Spinal cord (tissue), 9 donors: ENCODE measurements at regions not wholly inside any gene's neighbourhood (a gene's known extent, or its start where the extent isn't known, plus 50 kb on each side); places are given as distances from the start of the nearest gene placed in this dataset.
A peak's percentile ranks its signal among the peaks of the same experiment; 100 is the strongest.

Experiments
- DNase-seq, 6 donors: peaks; one replicate each; pipeline versions ENCODE4 v3.0.0 to v3.0.0-alpha.2; 2013 to 2015; ENCODE audit warnings: low spot score in 6 of 6, low read depth in 4 of 6
- H3K27ac ChIP-seq: one replicate; pipeline ENCODE4 v1.5.1; 2013; ENCODE audit warnings: low read depth, low read length, control low read depth
- H3K27me3 ChIP-seq: one replicate; pipeline ENCODE4 v1.6.1; 2013; ENCODE audit warnings: low read length; ENCODE audit not compliant: control insufficient read depth, insufficient read depth
- H3K36me3 ChIP-seq: one replicate; pipeline ENCODE4 v1.6.1; 2013; ENCODE audit warnings: low read length; ENCODE audit not compliant: control insufficient read depth, insufficient read depth
- H3K4me1 ChIP-seq: one replicate; pipeline ENCODE4 v1.6.1; 2013; ENCODE audit warnings: low read length; ENCODE audit not compliant: control insufficient read depth, insufficient read depth
- H3K4me3 ChIP-seq: one replicate; pipeline ENCODE4 v1.5.1; 2013; ENCODE audit warnings: low read depth, low read length, control low read depth
- H3K9me3 ChIP-seq: one replicate; pipeline ENCODE4 v1.6.1; 2013; ENCODE audit warnings: low read length; ENCODE audit not compliant: control insufficient read depth, insufficient read depth
- WGBS: methylation state at CpG from one replicate; pipeline ENCODE4 v1.1.5; 2013; ENCODE audit warnings: missing lambda C conversion rate; ENCODE audit not compliant: insufficient coverage; 5-methylcytosine and 5-hydroxymethylcytosine counted together
- donor health status: healthy.

DNA sequence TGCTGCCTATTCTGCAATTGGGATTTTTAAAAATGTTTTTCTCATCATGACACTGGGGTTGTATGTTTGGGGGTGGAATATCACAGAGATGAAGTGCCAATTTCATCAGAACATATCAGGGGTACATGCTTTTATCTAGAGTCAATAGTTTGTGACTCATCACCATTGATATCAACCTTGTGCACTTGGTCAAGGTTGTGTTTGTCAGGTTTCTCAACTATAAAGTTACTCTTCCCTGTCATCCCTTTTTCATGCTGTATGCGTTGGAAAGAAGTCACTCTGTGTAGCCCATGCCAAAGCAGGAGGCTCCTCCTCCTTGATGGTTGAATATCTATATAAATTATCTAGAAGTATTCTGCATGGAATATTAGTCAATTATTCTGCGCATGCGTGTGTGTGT lies 145.4 kb upstream of the TSHZ2 start:
- Histone ChIP-seq H3K36me3 (no peaks in the 10 kb centered on the region), H3K4me1 (no peaks in the 10 kb centered on the region), H3K27me3 (no peaks in the 10 kb centered on the region), H3K9me3 (peaks cover 3% of the 10 kb centered on the region), H3K4me3 (no peak overlapping the region), H3K27ac (no peak overlapping the region)
- WGBS, result no CpG with 5 or more reads among the region's 3 CpGs
- DNase-seq, result no peak

DNA sequence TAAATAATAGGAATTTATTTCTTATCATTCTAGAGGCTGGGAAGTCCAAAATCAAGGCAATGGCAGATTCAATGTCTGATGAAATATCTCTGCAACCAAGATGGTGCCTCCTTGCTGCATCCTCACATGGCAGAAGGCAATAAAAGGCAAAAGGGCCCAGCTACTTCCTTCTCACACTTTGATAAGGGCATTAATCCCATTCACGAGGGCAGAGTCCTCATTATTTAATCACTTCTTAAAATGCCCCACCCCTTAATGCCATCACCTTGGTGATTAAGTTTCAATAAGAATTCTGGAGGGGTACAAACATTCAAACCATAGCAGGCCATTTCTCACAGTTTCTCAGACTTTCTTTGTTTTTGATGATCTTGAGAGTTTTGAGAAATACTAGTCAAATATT lies 145.8 kb upstream of the TSHZ2 start:
- no CpG with 5 or more reads among the region's 1 CpG for WGBS
- Histone ChIP-seq H3K27ac (no peak overlapping the region), H3K27me3 (no peaks in the 10 kb centered on the region), H3K4me3 (no peak overlapping the region), H3K36me3 (no peaks in the 10 kb centered on the region), H3K9me3 (peaks cover 3% of the 10 kb centered on the region), H3K4me1 (no peaks in the 10 kb centered on the region)
- DNase-seq, result no peak

DNA sequence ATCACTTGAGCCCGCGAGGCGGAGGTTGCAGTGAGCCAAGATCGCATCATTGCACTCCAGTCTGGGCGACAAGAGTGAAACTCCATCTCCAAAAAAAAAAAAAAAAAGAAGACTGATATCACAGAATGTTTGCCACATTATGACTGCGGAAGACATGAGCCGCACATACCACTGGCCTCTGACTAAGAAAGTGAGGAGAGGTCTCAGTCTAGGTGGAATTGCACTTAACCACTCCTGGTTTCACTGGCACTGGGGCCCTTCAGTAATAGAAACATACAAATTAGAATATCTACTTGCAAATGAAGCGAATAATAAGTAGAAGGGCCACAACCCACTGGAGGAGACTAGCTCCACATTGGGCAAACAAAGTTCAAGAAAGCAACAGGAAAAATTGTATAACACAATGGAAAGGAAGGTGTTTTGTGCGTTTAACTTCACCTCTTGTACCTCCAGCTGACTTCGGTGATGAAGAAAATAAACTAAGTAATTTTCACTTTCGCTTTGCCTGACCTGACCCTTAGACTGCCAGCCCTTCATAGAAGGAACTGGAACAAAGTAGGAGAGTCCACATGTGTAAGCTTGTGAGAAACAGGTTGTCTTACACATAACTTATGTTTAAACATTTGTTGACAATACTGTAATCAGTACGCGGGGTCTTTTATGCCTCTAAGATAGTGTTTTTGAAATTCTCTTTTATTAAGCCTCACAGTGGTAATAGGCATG lies 147.5 kb upstream of the TSHZ2 start:
- 100% methylated on average over 5 of the region's 13 CpGs for WGBS
- DNase-seq, result no peak
- H3K36me3 ChIP-seq, result no peaks in the 10 kb centered on the region
- no peak overlapping the region for H3K4me3 ChIP-seq
- H3K27ac ChIP-seq, result no peak overlapping the region
- H3K4me1 ChIP-seq, result no peaks in the 10 kb centered on the region
- H3K9me3 ChIP-seq, result peaks cover 2% of the 10 kb centered on the region
- no peaks in the 10 kb centered on the region for H3K27me3 ChIP-seq

DNA sequence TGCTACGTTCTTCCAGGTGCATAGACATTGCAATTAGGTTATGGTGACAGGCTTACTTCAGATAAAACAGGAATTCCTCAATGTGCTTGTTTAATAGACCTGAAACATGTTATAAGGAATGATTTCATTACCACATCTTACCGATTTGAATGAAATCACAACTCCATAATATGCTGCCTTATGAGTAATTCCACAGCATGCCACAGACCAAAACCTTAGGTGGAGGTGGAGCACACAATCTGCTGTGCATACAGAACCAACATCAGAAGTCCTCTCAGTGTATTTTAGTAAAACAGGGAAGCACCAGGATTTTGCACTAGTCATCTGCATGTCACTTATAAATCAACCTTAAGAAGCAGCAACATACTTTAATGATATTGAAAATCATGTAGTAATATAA lies 148.9 kb upstream of the TSHZ2 start:
- no peaks in the 10 kb centered on the region for H3K9me3 ChIP-seq
- 100% methylated on average over 1 of the region's 2 CpGs for WGBS
- no peak overlapping the region for H3K4me3 ChIP-seq
- peak in 1 of 6 donors; percentile 19 for DNase-seq
- H3K4me1 ChIP-seq, result no peaks in the 10 kb centered on the region
- H3K36me3 ChIP-seq, result no peaks in the 10 kb centered on the region
- no peak overlapping the region for H3K27ac ChIP-seq
- no peaks in the 10 kb centered on the region for H3K27me3 ChIP-seq

DNA sequence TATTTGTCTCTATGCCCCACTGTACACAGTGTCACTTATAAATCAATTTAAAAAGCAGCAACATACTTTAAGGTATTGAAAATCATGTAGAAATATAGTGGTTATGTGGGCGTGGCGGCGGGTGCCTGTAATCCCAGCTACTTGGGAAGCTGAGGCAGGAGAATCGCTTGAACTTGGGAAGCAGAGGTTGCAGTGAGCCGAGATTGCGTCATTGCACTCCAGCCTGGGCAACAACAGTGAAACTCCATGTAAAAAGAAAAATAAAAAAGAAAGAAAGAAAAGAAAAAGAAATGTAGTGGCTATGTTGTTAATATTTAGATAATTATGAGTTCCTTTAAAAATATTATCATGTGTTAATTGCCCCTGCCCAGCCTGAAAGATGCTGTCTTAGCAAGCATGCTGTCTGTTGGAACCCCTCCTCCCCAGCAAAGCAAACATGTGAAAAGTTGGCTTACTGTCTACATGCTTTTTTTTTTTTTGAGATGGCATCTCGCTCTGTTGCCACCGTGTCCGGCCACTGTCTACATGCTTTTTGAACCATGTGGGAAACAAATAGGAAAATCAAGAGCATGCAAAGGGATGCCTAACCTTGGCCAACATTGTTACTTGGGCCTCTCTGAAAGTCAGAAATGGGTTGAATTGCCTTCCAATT lies 151.4 kb upstream of the TSHZ2 start:
- Histone ChIP-seq H3K9me3 (no peaks in the 10 kb centered on the region), H3K4me1 (no peaks in the 10 kb centered on the region), H3K27me3 (no peaks in the 10 kb centered on the region), H3K4me3 (no peak overlapping the region), H3K27ac (no peak overlapping the region), H3K36me3 (no peaks in the 10 kb centered on the region)
- no peak for DNase-seq
- WGBS, result 96% methylated on average over 7 of the region's 9 CpGs

DNA sequence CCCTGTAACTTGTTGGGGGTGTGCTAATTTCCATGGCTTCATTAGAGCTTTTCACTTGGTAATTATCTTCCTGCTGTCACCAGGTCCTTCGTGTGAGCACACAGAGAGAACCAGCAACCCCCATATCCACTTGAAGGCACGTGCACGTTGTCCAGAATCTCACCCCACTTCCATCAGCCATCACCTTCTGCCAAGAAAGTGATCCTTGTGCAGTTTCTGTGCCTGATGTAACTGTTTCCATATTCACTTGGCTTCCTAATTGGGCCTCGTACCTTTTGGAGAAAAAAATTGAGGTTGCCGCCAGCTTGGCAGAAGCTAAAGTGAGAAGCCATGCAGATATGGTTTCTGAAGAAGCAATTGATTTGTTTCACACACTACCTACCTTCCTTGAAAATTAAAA lies 153.7 kb upstream of the TSHZ2 start:
- Histone ChIP-seq H3K27ac (no peak overlapping the region), H3K9me3 (no peaks in the 10 kb centered on the region), H3K27me3 (no peaks in the 10 kb centered on the region), H3K4me1 (no peaks in the 10 kb centered on the region), H3K36me3 (no peaks in the 10 kb centered on the region), H3K4me3 (no peak overlapping the region)
- peak in 1 of 6 donors; percentile 55 for DNase-seq
- WGBS, result 68% methylated on average over 3 of the region's 5 CpGs

DNA sequence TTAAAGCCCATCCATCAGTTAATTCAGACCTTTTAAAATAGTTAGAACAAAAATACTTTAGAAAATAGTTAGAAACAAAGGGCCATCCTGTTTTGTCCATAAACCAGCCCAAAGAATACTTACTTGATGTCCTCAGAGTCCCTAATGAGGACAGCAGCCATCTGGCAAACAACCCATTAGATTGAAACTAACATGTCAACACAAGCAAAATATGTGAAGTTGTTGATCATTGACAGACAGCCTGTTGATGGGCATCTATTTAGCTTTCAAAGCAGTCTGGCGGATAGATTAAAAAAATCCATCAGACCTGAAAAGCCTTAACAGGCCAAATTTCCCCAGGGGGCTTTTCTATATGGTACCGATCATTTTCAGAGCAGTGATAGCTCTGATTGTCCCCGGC lies 154.2 kb upstream of the TSHZ2 start:
- H3K36me3 ChIP-seq, result no peaks in the 10 kb centered on the region
- no peak overlapping the region for H3K27ac ChIP-seq
- no peaks in the 10 kb centered on the region for H3K9me3 ChIP-seq
- no peaks in the 10 kb centered on the region for H3K27me3 ChIP-seq
- WGBS, result 76% methylated on average over 2 of the region's 3 CpGs
- peak in 1 of 6 donors; percentile 76 for DNase-seq
- no peak overlapping the region for H3K4me3 ChIP-seq
- H3K4me1 ChIP-seq, result no peaks in the 10 kb centered on the region

DNA sequence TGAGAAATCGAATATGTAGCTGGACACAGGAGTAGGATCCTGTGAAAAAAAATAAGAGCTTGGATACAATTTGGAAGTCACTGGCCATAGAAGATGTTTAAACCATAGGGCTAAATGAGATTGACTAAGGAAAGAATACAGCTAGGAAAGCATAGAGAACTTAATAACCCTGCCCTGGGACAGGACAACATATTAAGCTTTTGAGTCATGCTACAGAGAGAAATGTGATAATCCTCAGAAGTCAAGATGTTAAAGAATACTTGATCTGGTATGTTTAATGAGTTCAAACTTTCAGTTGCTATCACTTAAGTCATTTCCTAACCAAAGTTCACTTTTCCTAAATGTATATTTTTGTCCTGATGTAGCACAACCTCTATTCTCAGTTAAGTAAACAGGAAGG lies 154.6 kb upstream of the TSHZ2 start:
- no peak overlapping the region for H3K4me3 ChIP-seq
- H3K36me3 ChIP-seq, result no peaks in the 10 kb centered on the region
- no peak for DNase-seq
- 100% methylated on average over 1 of the region's 1 CpG for WGBS
- H3K9me3 ChIP-seq, result no peaks in the 10 kb centered on the region
- H3K4me1 ChIP-seq, result no peaks in the 10 kb centered on the region
- H3K27ac ChIP-seq, result no peak overlapping the region
- no peaks in the 10 kb centered on the region for H3K27me3 ChIP-seq

DNA sequence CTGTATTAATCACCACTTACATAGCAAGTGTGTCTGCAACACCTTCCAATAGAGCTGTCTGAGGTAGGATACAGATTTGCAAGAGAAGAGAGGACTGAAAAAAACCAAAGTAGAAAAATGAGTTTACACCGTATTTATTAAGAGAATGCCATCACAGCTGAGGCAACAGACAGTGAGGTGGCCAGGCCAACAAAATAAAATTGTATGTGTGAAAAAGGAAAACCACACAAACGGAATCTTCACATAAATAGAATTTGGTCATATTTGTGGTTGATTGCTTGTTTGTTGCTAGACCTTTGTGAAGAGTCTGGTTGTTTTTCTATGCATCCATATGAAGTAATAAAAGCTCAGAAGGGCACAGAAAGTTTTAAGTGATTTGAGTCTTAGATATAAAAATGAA lies 157.8 kb upstream of the TSHZ2 start:
- Histone ChIP-seq H3K4me3 (no peak overlapping the region), H3K27ac (no peak overlapping the region), H3K27me3 (no peaks in the 10 kb centered on the region), H3K4me1 (no peaks in the 10 kb centered on the region), H3K9me3 (no peaks in the 10 kb centered on the region), H3K36me3 (no peaks in the 10 kb centered on the region)
- WGBS, result 100% methylated on average over 1 of the region's 2 CpGs
- DNase-seq, result no peak

DNA sequence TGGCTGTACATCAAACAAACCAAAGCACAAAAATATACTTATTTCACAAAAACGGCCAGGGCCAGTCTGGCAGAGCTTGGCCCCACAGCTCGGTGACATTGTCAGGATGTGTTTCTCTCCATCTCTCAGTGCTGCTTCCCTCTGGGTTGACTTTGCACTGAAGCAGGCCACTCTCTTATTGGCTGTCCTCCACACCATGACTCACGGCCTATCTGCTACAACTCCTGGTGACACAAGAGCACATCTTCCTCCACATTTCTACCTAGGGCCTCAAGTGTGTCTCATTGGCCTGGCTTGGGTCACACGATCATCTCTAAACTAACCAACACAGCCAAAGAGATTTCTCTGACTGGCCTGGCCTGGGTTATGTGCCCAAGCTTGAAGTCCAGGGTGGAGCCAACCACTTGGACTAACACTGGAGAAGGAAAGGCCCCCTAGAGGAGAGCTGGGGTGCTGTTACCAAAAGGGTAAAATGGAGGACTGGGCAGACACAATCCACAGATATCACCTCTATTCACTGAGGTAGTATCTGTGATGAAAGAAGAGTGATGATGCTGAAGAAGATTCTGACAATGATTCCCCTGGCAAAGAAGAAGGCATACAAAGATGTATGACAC lies 159.8 kb upstream of the TSHZ2 start:
- DNase-seq, result no peak
- no peak overlapping the region for H3K27ac ChIP-seq
- H3K36me3 ChIP-seq, result no peaks in the 10 kb centered on the region
- H3K4me3 ChIP-seq, result no peak overlapping the region
- H3K27me3 ChIP-seq, result no peaks in the 10 kb centered on the region
- no peaks in the 10 kb centered on the region for H3K4me1 ChIP-seq
- H3K9me3 ChIP-seq, result no peaks in the 10 kb centered on the region
- WGBS, result 95% methylated on average over 3 of the region's 4 CpGs
